SK-N-SH (cell line): ENCODE measurements at regions not wholly inside any gene's neighbourhood (a gene's known extent, or its start where the extent isn't known, plus 50 kb on each side); places are given as distances from the start of the nearest gene placed in this dataset.
"Not testable (repeated sequence)": the region's sequence is repeated elsewhere in the genome, so short reads cannot be mapped to it uniquely, and the experiment has no call there.

Experiments used
- CTCF ChIA-PET: fragments of 300-600, 350-600 bp; formaldehyde crosslinking; extraction: SDS; loops from one replicate; lab custom pipeline; 2021; lab: Yijun Ruan, JAX
- POLR2A ChIA-PET: fragments of 350-600 bp; sonication (Branson Sonifier 250); formaldehyde crosslinking; extraction: SDS; loops from one replicate; lab custom pipeline; 2020; ENCODE audit warnings: antibody characterized with exemption, inconsistent platforms; lab: Yijun Ruan, JAX
- DNase-seq: peaks from one replicate; pipeline ENCODE4 v3.0.0; 2012
- H2AFZ ChIP-seq: fragments of 200-600 bp; sonication (generic); 2 replicates; pipeline ENCODE4 v1.8.1; 2016; ENCODE audit warnings: antibody characterized with exemption, mild to moderate bottlenecking, low read depth
- H3F3A ChIP-seq: fragments of 200-600 bp; sonication (generic); replicated peaks from 2 replicates; pipeline ENCODE3; 2016; ENCODE audit warnings: antibody characterized with exemption, mild to moderate bottlenecking; ENCODE audit not compliant: insufficient read depth
- H3K27ac ChIP-seq, 2 experiments: fragments of 200-500 bp in 1 of 2; fragments of 200-600 bp in 1 of 2; sonication (Bioruptor generic) in 1 of 2; sonication (generic), shearing (Covaris generic) in 1 of 2; 2 replicates each; pipeline versions ENCODE4 v1.5.1 to v1.6.1; 2014 to 2016; ENCODE audit warnings: low read depth in 2 of 2, inconsistent platforms in 1 of 2, low read length in 1 of 2, mild to moderate bottlenecking in 1 of 2, mixed read lengths in 1 of 2
- H3K27me3 ChIP-seq: fragments of 200-600 bp; sonication (generic), shearing (Covaris generic); 2 replicates; pipeline ENCODE4 v1.6.1; 2016; ENCODE audit warnings: mixed run types; ENCODE audit not compliant: insufficient read depth
- H3K36me3 ChIP-seq, 2 experiments: fragments of 200-500 bp in 1 of 2; fragments of 200-600 bp in 1 of 2; sonication (Bioruptor generic) in 1 of 2; sonication (generic) in 1 of 2; replicated peaks in 1 of 2; 2 replicates each; pipeline versions ENCODE3 to v1.5.1; 2014 to 2016; ENCODE audit warnings: low read length in 1 of 2, mild to moderate bottlenecking in 1 of 2; ENCODE audit not compliant: insufficient read depth in 2 of 2, control insufficient read depth in 1 of 2
- H3K4me1 ChIP-seq, 2 experiments: fragments of 200-500 bp in 1 of 2; fragments of 200-600 bp in 1 of 2; sonication (Bioruptor generic) in 1 of 2; sonication (generic), shearing (Covaris generic) in 1 of 2; 2 replicates each; pipeline versions ENCODE4 v1.5.1 to v1.6.1; 2014 to 2016; ENCODE audit warnings: low read depth in 1 of 2, low read length in 1 of 2, mixed run types in 1 of 2; ENCODE audit not compliant: insufficient read depth in 2 of 2, control insufficient read depth in 1 of 2
- H3K4me2 ChIP-seq: fragments of 200-600 bp; sonication (generic), shearing (Covaris generic); 2 replicates; pipeline ENCODE4 v1.6.1; 2017; ENCODE audit warnings: mixed run types
- H3K4me3 ChIP-seq, 2 experiments: fragments of 200-500 bp in 1 of 2; fragments of 200-600 bp in 1 of 2; sonication (Bioruptor generic) in 1 of 2; sonication (generic), shearing (Covaris generic) in 1 of 2; 2 replicates each; pipeline versions ENCODE4 v1.5.1 to v1.8.1; 2014 to 2016; ENCODE audit warnings: low read depth in 2 of 2, inconsistent platforms in 1 of 2, low read length in 1 of 2, mild to moderate bottlenecking in 1 of 2, mixed read lengths in 1 of 2, moderate library complexity in 1 of 2
- H3K79me2 ChIP-seq: fragments of 200-600 bp; sonication (generic); 2 replicates; pipeline ENCODE4 v1.8.1; 2017; ENCODE audit warnings: mild to moderate bottlenecking; ENCODE audit not compliant: insufficient read depth
- H3K9ac ChIP-seq: fragments of 200-600 bp; sonication (generic); 2 replicates; pipeline ENCODE4 v1.6.1; 2017; ENCODE audit warnings: mixed run types
- H3K9me2 ChIP-seq: fragments of 200-600 bp; sonication (generic); 2 replicates; pipeline ENCODE4 v1.6.1; 2017; ENCODE audit warnings: mixed run types
- H3K9me3 ChIP-seq: fragments of 200-600 bp; sonication (generic); 2 replicates; pipeline ENCODE4 v1.6.1; 2017; ENCODE audit warnings: mixed run types, mild to moderate bottlenecking, moderate library complexity
- H4K20me1 ChIP-seq: fragments of 200-600 bp; sonication (generic); 2 replicates; pipeline ENCODE4 v1.6.1; 2017; ENCODE audit warnings: mild to moderate bottlenecking, mixed run types; ENCODE audit not compliant: insufficient read depth
- CTCF ChIP-seq: fragments of 200-600 bp; sonication (generic); IDR thresholded peaks from 2 replicates; pipeline ENCODE4 v1.6.1; 2017; ENCODE audit warnings: antibody characterized with exemption, mild to moderate bottlenecking, moderate library complexity
- ELF1 ChIP-seq: IDR thresholded peaks from 2 replicates; pipeline ENCODE4 v1.4.0; 2012
- EP300 ChIP-seq, 2 experiments: IDR thresholded peaks; 2 replicates each; pipeline versions ENCODE4 v1.4.0 to v1.6.1; 2012; ENCODE audit warnings: borderline replicate concordance in 1 of 2, low read depth in 1 of 2, low read length in 1 of 2
- EZH2phosphoT487 ChIP-seq: fragments of 200-600 bp; sonication (generic); IDR thresholded peaks from 2 replicates; pipeline ENCODE4 v1.6.1; 2017; ENCODE audit warnings: low read depth, mixed run types, mild to moderate bottlenecking, antibody characterized with exemption, moderate library complexity, borderline replicate concordance
- FOSL2 ChIP-seq: IDR thresholded peaks from 2 replicates; pipeline ENCODE4 v1.4.0; 2012; ENCODE audit warnings: low read depth, mild to moderate bottlenecking, moderate library complexity, borderline replicate concordance
- FOXM1 ChIP-seq: IDR thresholded peaks from 2 replicates; pipeline ENCODE4 v1.4.0; 2012; ENCODE audit warnings: low read depth, mild to moderate bottlenecking
- GATA2 ChIP-seq: sonication (generic); formaldehyde crosslinking; IDR thresholded peaks from 2 replicates; pipeline ENCODE4 v1.5.0; 2020; ENCODE audit warnings: mild to moderate bottlenecking, missing genetic modification reagents
- POLR2AphosphoS5 ChIP-seq: IDR thresholded peaks from 2 replicates; pipeline ENCODE4 v1.6.1; 2012; ENCODE audit warnings: low read depth, low read length
- RAD21 ChIP-seq: IDR thresholded peaks from 2 replicates; pipeline ENCODE4 v1.6.1; 2012; ENCODE audit warnings: mild to moderate bottlenecking, low read length
- RCOR1 ChIP-seq: fragments of 150-350 bp; IDR thresholded peaks from 2 replicates; pipeline ENCODE4 v1.6.1; 2017; ENCODE audit warnings: antibody characterized with exemption, low read length
- RFX5 ChIP-seq: IDR thresholded peaks from 2 replicates; pipeline ENCODE4 v1.6.1; 2012; ENCODE audit warnings: mild to moderate bottlenecking, improper control_type of control experiment, low read length
- SMC3 ChIP-seq: IDR thresholded peaks from 2 replicates; pipeline ENCODE4 v1.6.1; 2012; ENCODE audit warnings: low read depth, low read length, improper control_type of control experiment
- TAF1 ChIP-seq: IDR thresholded peaks from 2 replicates; pipeline ENCODE4 v1.6.1; 2012; ENCODE audit warnings: low read depth, mild to moderate bottlenecking, low read length, moderate library complexity, borderline replicate concordance
- TEAD4 ChIP-seq: IDR thresholded peaks from 2 replicates; pipeline ENCODE4 v1.4.0; 2012; ENCODE audit warnings: mild to moderate bottlenecking, borderline replicate concordance; ENCODE audit not compliant: insufficient read depth
- USF2 ChIP-seq: fragments of 150-350 bp; IDR thresholded peaks from 2 replicates; pipeline ENCODE4 v1.6.1; 2017; ENCODE audit warnings: antibody characterized with exemption, low read length, low read depth, borderline replicate concordance
- ZBTB33 ChIP-seq: IDR thresholded peaks from 2 replicates; pipeline ENCODE4 v1.4.0; 2012; ENCODE audit warnings: low read depth, borderline replicate concordance
- WGBS: methylation state at CpG from one replicate; pipeline ENCODE4 v1.1.6; 2017; ENCODE audit warnings: low lambda C conversion rate; 5-methylcytosine and 5-hydroxymethylcytosine counted together
- TF ChIP-seq, protein P1 (sequence below): IDR thresholded peaks from 2 replicates; pipeline ENCODE4; 2012

DNA sequence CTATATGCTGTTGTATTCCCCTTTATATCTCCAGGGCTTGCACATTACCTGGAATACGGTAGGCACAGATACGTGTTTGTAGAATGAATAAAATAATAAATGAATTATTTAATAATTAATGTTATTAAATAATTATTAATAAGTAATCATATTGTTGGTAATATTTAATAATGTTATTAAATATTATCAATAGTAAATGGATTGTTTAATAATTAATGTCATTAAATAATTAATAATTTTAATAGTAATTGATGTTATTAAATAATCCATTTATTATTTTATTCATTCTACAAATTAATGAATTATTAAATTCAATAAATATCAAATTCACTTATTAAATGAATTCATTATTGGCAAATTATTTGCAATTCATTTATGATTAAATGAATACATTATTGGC, 175.1 kb downstream of the MATN1 start (continued):
- TF ChIP-seq CTCF (no peak), FOSL2 (no peak), FOXM1 (no peak), EZH2phosphoT487 (no peak)

DNA sequence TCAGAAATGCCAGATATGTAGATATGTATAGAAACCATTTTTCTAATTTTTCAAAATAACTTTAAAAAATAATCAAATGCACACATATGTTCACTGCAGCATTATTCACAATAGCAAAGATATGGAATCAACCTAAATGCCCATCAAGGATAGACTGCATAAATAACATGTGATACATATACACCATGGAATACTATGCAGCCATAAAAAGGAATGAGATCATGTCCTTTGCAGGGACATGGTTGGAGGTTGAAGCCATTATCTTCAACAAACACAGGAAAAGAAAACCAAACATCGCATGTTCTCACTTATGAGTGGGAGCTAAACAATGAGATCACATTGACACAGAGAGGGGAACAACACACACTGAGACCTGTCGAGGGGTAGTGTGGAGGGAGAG, 176.1 kb downstream of the MATN1 start:
- H3K9me2 ChIP-seq, H3K27ac ChIP-seq, H2AFZ ChIP-seq, POLR2A ChIA-PET, H3K9me3 ChIP-seq, DNase-seq, H3K79me2 ChIP-seq, H3K4me3 ChIP-seq, H3K27me3 ChIP-seq, H3K9ac ChIP-seq, H3K4me2 ChIP-seq, H3F3A ChIP-seq, H3K36me3 ChIP-seq, H4K20me1 ChIP-seq, H3K4me1 ChIP-seq: not testable (repeated sequence)
- CTCF ChIA-PET: interaction anchor here (1.7 kb wide), 1 partner anchor 16 kb away, joined by 4 read pairs; no protein-coding TSS in a partner anchor
- 29% methylated on average over 2 of the region's 2 CpGs for WGBS

GRCh38 chr1:30545365-30545764, 178.0 kb downstream of the MATN1 start:
- CTCF ChIA-PET: no interaction called here
- 6% methylated on average over 4 of the region's 4 CpGs for WGBS
- Histone ChIP-seq H3K27me3 (no peaks in the 10 kb centered on the region), H3K36me3 (no peaks in the 10 kb centered on the region), H4K20me1 (no peaks in the 10 kb centered on the region), H3F3A (no peaks in the 10 kb centered on the region), H3K27ac (no peak overlapping the region), H3K4me2 (no peak overlapping the region), H3K9me2 (no peaks in the 10 kb centered on the region), H2AFZ (no peak overlapping the region), H3K9ac (no peak overlapping the region), H3K9me3 (no peaks in the 10 kb centered on the region), H3K79me2 (no peaks in the 10 kb centered on the region), H3K4me3 (no peak overlapping the region), H3K4me1 (no peaks in the 10 kb centered on the region)
- DNase-seq: no peak
- POLR2A ChIA-PET: no interaction called here
- TF ChIP-seq RFX5 (no peak), EP300 (IDR thresholded peaks at IDR 0.05; ENCODE audit: borderline replicate concordance in 1 of 2, low read depth in 1 of 2, low read length in 1 of 2) (no peak), POLR2AphosphoS5 (no peak), GATA2 (CRISPR knock-in tag) (no peak), FOSL2 (no peak), EZH2phosphoT487 (no peak), ZBTB33 (no peak), USF2 (no peak), FOXM1 (no peak), RCOR1 (no peak), CTCF (no peak), TEAD4 (no peak), TAF1 (no peak), SMC3 (no peak), ELF1 (no peak), RAD21 (no peak)
- TF ChIP-seq, protein P1, sequence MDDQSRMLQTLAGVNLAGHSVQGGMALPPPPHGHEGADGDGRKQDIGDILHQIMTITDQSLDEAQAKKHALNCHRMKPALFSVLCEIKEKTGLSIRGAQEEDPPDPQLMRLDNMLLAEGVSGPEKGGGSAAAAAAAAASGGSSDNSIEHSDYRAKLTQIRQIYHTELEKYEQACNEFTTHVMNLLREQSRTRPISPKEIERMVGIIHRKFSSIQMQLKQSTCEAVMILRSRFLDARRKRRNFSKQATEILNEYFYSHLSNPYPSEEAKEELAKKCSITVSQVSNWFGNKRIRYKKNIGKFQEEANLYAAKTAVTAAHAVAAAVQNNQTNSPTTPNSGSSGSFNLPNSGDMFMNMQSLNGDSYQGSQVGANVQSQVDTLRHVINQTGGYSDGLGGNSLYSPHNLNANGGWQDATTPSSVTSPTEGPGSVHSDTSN: no peak
